Natural killer cell (primary cell): ENCODE measurements at regions not wholly inside any gene's neighbourhood (a gene's known extent, or its start where the extent isn't known, plus 50 kb on each side); places are given as distances from the start of the nearest gene placed in this dataset.
A peak's percentile ranks its signal among the peaks of the same experiment; 100 is the strongest.
"Not testable (repeated sequence)": the region's sequence is repeated elsewhere in the genome, so short reads cannot be mapped to it uniquely, and the experiment has no call there.

Experiments used
- ATAC-seq, 3 donors: fragments of 150-1000 bp in 2 of 3; fragments of 200-7000 bp in 1 of 3; cut with Tn5 transposase; 1 replicate in 1 of 3; 2 replicates in 2 of 3; pipeline ENCODE4 v1.10.0; 2021; ENCODE audit warnings: mild to moderate bottlenecking in 2 of 3, moderate library complexity in 2 of 3
- DNase-seq, 2 donors: peaks; one replicate each; pipeline versions ENCODE4 v3.0.0 to v3.0.0-alpha.2; 2013 to 2021; ENCODE audit warnings: mixed read lengths in 1 of 2
- H3K27ac ChIP-seq: one replicate; pipeline ENCODE4 v1.5.1; 2013; ENCODE audit warnings: mild to moderate bottlenecking, low read length
- H3K27me3 ChIP-seq: one replicate; pipeline ENCODE4 v1.6.1; 2013; ENCODE audit warnings: low read length; ENCODE audit not compliant: control insufficient read depth, insufficient read depth
- H3K36me3 ChIP-seq: one replicate; pipeline ENCODE4 v1.6.1; 2013; ENCODE audit warnings: low read length; ENCODE audit not compliant: control insufficient read depth, insufficient read depth
- H3K4me1 ChIP-seq: one replicate; pipeline ENCODE4 v1.6.1; 2013; ENCODE audit warnings: low read length; ENCODE audit not compliant: control insufficient read depth, insufficient read depth
- H3K4me3 ChIP-seq: one replicate; pipeline ENCODE4 v1.5.1; 2013; ENCODE audit warnings: low read length
- H3K9me3 ChIP-seq: one replicate; pipeline ENCODE4 v1.6.1; 2013; ENCODE audit warnings: low read length; ENCODE audit not compliant: control insufficient read depth, insufficient read depth
- H3K27ac Mint-ChIP-seq, 2 donors: one replicate each; pipeline ENCODE4 v1.8.0; 2022; ENCODE audit warnings: mild to moderate bottlenecking in 2 of 2, mixed read lengths in 2 of 2, moderate library complexity in 1 of 2
- H3K27me3 Mint-ChIP-seq, 2 donors: one replicate each; pipeline ENCODE4 v1.8.0; 2022; ENCODE audit warnings: low read depth in 2 of 2, mixed read lengths in 2 of 2
- H3K36me3 Mint-ChIP-seq: one replicate; pipeline ENCODE4 v1.8.0; 2022; ENCODE audit warnings: mixed read lengths
- H3K4me1 Mint-ChIP-seq, 2 donors: one replicate each; pipeline ENCODE4 v1.8.0; 2022; ENCODE audit warnings: mixed read lengths in 2 of 2
- H3K4me3 Mint-ChIP-seq: one replicate; pipeline ENCODE4 v1.8.0; 2022; ENCODE audit warnings: mild to moderate bottlenecking, moderate library complexity, mixed read lengths
- H3K9me3 Mint-ChIP-seq, 2 donors: one replicate each; pipeline ENCODE4 v1.8.0; 2022; ENCODE audit warnings: mixed read lengths in 2 of 2
- WGBS: methylation state at CpG from one replicate; pipeline ENCODE4 v1.1.7; 2013; ENCODE audit warnings: missing lambda C conversion rate; ENCODE audit not compliant: insufficient coverage; 5-methylcytosine and 5-hydroxymethylcytosine counted together
- intact Hi-C: fragments of 100-400 bp; cut with micrococcal nuclease; formaldehyde crosslinking; loops from one replicate; pipeline ENCODE4 v1.14.2; 2022
- TF ChIP-seq, protein P1 (sequence below): fragments of 200-600 bp; IDR thresholded peaks from one replicate; pipeline ENCODE4 v1.8.0; 2022; ENCODE audit warnings: antibody characterized with exemption

DNA sequence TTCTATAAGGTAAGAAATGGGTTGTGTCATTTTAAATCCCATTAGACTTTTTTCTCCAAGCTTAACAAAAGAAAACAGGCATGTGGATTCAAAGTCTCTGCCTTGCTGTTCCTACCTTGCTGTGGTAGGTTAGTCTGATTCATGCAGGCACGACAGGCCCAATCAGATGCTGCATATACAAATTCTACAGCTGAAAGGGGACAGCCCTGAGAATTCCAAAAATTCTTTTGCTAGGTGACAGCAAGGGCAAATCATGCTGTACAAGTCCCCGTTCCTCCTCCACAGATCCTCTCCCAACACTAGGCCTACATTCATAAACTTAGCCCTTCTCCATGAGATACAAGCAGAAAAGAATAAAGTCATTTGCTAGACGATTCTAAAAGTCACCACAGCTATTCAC is 161.2 kb upstream of the THBS1 start:
- intact Hi-C loops, result no loop called here
- Mint-ChIP-seq H3K4me1 (no peaks in the 10 kb centered on the region), H3K36me3 (no peaks in the 10 kb centered on the region), H3K27ac (no peak overlapping the region), H3K9me3 (no peaks in the 10 kb centered on the region), H3K27me3 (peaks cover 42 to 53% of the 10 kb centered on the region in 2 donors), H3K4me3 (no peak overlapping the region)
- no peaks in the 10 kb centered on the region for H3K36me3 ChIP-seq
- TF ChIP-seq, protein P1, sequence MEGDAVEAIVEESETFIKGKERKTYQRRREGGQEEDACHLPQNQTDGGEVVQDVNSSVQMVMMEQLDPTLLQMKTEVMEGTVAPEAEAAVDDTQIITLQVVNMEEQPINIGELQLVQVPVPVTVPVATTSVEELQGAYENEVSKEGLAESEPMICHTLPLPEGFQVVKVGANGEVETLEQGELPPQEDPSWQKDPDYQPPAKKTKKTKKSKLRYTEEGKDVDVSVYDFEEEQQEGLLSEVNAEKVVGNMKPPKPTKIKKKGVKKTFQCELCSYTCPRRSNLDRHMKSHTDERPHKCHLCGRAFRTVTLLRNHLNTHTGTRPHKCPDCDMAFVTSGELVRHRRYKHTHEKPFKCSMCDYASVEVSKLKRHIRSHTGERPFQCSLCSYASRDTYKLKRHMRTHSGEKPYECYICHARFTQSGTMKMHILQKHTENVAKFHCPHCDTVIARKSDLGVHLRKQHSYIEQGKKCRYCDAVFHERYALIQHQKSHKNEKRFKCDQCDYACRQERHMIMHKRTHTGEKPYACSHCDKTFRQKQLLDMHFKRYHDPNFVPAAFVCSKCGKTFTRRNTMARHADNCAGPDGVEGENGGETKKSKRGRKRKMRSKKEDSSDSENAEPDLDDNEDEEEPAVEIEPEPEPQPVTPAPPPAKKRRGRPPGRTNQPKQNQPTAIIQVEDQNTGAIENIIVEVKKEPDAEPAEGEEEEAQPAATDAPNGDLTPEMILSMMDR, result no peak
- 72% methylated on average over 3 of the region's 3 CpGs for WGBS
- no peak overlapping the region for H3K27ac ChIP-seq
- no peaks in the 10 kb centered on the region for H3K4me1 ChIP-seq
- ATAC-seq (no peak), DNase-seq (no peak)
- no peaks in the 10 kb centered on the region for H3K27me3 ChIP-seq
- no peak overlapping the region for H3K4me3 ChIP-seq
- H3K9me3 ChIP-seq, result no peaks in the 10 kb centered on the region

GRCh38 chr15:39420123-39420852 is 160.6 kb upstream of the THBS1 start:
- H3K9me3 Mint-ChIP-seq, H3K4me1 Mint-ChIP-seq, intact Hi-C loops, H3K27me3 ChIP-seq, H3K9me3 ChIP-seq, H3K36me3 Mint-ChIP-seq, DNase-seq, H3K4me3 ChIP-seq, ATAC-seq, H3K4me3 Mint-ChIP-seq, H3K27ac ChIP-seq, H3K4me1 ChIP-seq, H3K36me3 ChIP-seq, H3K27ac Mint-ChIP-seq: not testable (repeated sequence)
- 91% methylated on average over 9 of the region's 19 CpGs for WGBS
- peaks cover 37 to 47% of the 10 kb centered on the region in 2 donors for H3K27me3 Mint-ChIP-seq

- 91% methylated on average over 10 of the region's 14 CpGs for WGBS
- H3K4me1 ChIP-seq, H3K27ac ChIP-seq, H3K27ac Mint-ChIP-seq, H3K36me3 Mint-ChIP-seq, DNase-seq, ATAC-seq, intact Hi-C loops, H3K4me3 ChIP-seq, H3K9me3 Mint-ChIP-seq, H3K27me3 ChIP-seq, H3K4me3 Mint-ChIP-seq, H3K9me3 ChIP-seq, H3K4me1 Mint-ChIP-seq, H3K36me3 ChIP-seq: not testable (repeated sequence)
- peaks cover 36 to 42% of the 10 kb centered on the region in 2 donors for H3K27me3 Mint-ChIP-seq
Measured at GRCh38 chr15:39420853-39421192, 160.1 kb upstream of the THBS1 start.

DNA sequence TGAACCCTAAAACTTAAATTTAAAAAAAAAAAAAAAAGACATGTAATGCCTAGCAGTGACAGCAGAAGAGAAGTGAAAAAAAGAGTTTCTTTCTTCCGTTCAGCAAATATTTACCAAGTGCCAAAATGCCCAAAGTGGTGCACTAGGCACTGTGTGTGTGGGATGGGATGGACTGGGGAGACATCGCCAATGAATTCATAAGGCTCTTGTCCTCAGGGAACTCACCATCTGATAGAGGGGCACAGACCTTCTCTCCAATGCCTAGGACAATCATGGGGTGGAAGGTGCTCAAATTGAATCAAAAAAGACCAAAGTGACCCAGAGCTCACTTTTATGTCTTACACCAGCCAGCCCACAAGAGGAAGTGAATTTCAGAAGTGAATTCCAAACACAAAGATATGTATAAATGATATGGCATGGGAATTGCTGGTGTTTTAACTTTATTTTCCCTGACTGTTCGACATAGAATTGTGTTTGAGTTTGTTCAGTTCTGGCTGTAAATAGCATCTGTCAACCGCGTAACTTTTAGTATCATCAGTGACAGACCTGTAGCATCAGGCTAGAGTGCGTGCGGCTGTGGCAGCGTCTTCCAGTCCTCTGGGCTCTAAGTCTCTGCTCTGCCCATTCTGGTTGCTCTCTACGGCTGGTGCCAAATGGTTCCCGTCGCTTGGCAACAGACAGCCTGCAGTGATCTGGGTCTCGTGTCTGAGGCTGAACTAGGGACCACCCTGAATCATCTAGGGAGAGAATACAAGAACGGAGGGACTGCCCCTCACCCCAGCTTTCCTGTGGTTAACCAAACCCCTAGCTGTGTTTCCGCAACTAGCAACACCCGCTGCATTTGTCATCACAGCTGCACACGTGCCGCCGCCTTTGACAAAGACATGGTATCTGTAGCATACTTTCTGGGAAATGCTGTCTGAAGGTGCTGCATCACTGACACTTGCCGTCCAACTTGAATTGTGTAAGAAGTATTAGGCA is 154.0 kb upstream of the THBS1 start:
- DNase-seq (peak; percentile 81 to 86), ATAC-seq (peak; percentile 87 to 91 (median 91))
- intact Hi-C loops, result loop anchor here (2.0 to 5.0 kb wide), 2 partner anchors 65 to 198 kb away; no protein-coding TSS in a partner anchor
- Mint-ChIP-seq H3K4me1 (peaks cover 25 to 26% of the 10 kb centered on the region in 2 donors), H3K9me3 (no peaks in the 10 kb centered on the region), H3K27ac (peak overlapping the region; percentile 85 to 90), H3K27me3 (peaks cover 33 to 35% of the 10 kb centered on the region in 2 donors), H3K4me3 (peak overlapping the region; percentile 80), H3K36me3 (no peaks in the 10 kb centered on the region)
- peaks cover 23% of the 10 kb centered on the region for H3K4me1 ChIP-seq
- TF ChIP-seq, protein P1, result no peak
- WGBS, result 7% methylated on average over 19 of the region's 19 CpGs
- H3K36me3 ChIP-seq, result no peaks in the 10 kb centered on the region
- H3K27me3 ChIP-seq, result peaks cover 18% of the 10 kb centered on the region
- no peaks in the 10 kb centered on the region for H3K9me3 ChIP-seq
- peak overlapping the region; percentile 2 for H3K4me3 ChIP-seq
- peak overlapping the region; percentile 12 for H3K27ac ChIP-seq
